ENCODE measurements at regions not wholly inside any gene's neighbourhood (a gene's known extent, or its start where the extent isn't known, plus 50 kb on each side); places are given as distances from the start of the nearest gene placed in this dataset.

DNA sequence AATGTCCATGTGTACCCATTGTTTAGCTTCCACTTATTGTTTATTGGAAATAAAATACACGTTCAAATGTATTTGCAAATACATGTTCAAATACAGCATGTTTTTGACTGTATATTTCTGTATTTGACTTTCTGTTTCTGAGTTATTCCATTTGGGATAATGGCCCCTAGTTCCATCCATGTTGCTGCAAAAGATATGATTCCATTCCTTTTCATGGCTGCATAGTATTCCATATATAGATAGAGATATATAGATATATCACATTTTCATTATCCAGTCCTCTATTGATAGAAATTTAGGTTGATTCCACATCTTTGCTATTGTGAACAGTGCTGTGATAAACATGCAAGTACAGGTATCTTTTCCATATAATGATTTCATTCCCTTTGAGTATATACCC, 241.4 kb upstream of the SOX2 start:
- H3K4me3 ChIP-seq (ENCODE audit: insufficient read depth, low read length) = no peak overlapping the region
- H4K20me1 ChIP-seq (ENCODE audit: insufficient read depth, low read length) = no peaks in the 10 kb centered on the region
- no peaks in the 10 kb centered on the region for H3K27me3 ChIP-seq (ENCODE audit: insufficient read depth, low read length)
- H2AFZ ChIP-seq (ENCODE audit: low read length) = no peak overlapping the region
- TF ChIP-seq, protein P1, sequence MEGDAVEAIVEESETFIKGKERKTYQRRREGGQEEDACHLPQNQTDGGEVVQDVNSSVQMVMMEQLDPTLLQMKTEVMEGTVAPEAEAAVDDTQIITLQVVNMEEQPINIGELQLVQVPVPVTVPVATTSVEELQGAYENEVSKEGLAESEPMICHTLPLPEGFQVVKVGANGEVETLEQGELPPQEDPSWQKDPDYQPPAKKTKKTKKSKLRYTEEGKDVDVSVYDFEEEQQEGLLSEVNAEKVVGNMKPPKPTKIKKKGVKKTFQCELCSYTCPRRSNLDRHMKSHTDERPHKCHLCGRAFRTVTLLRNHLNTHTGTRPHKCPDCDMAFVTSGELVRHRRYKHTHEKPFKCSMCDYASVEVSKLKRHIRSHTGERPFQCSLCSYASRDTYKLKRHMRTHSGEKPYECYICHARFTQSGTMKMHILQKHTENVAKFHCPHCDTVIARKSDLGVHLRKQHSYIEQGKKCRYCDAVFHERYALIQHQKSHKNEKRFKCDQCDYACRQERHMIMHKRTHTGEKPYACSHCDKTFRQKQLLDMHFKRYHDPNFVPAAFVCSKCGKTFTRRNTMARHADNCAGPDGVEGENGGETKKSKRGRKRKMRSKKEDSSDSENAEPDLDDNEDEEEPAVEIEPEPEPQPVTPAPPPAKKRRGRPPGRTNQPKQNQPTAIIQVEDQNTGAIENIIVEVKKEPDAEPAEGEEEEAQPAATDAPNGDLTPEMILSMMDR (IDR thresholded peaks at IDR 0.05; ENCODE audit: extremely low read depth, low read depth, low read length) = no peak
- no peaks in the 10 kb centered on the region for H3K9me3 ChIP-seq (ENCODE audit: low read depth, low read length)
- no peak for DNase-seq (ENCODE audit: insufficient read length, low spot score, missing footprints)
- H3K4me1 ChIP-seq (ENCODE audit: insufficient read depth, low read length) = no peaks in the 10 kb centered on the region
- H3K27ac ChIP-seq (ENCODE audit: low read depth, low read length) = no peak overlapping the region
- H3K79me2 ChIP-seq (ENCODE audit: insufficient read depth, low read length) = no peaks in the 10 kb centered on the region
- no peak overlapping the region for H3K4me2 ChIP-seq (ENCODE audit: insufficient read depth, low read length)
- no peaks in the 10 kb centered on the region for H3K36me3 ChIP-seq (ENCODE audit: insufficient read depth, low read length)

GRCh38 chr3:181464033-181464694, 247.6 kb upstream of the SOX2 start:
- no peak overlapping the region for H3K4me2 ChIP-seq (ENCODE audit: insufficient read depth, low read length)
- no peaks in the 10 kb centered on the region for H3K79me2 ChIP-seq (ENCODE audit: insufficient read depth, low read length)
- DNase-seq (ENCODE audit: insufficient read length, low spot score, missing footprints) = no peak
- no peak overlapping the region for H3K4me3 ChIP-seq (ENCODE audit: insufficient read depth, low read length)
- H3K36me3 ChIP-seq (ENCODE audit: insufficient read depth, low read length) = no peaks in the 10 kb centered on the region
- H3K4me1 ChIP-seq (ENCODE audit: insufficient read depth, low read length) = no peaks in the 10 kb centered on the region
- no peaks in the 10 kb centered on the region for H4K20me1 ChIP-seq (ENCODE audit: insufficient read depth, low read length)
- H3K9me3 ChIP-seq (ENCODE audit: low read depth, low read length) = no peaks in the 10 kb centered on the region
- TF ChIP-seq, protein P1 (IDR thresholded peaks at IDR 0.05; ENCODE audit: extremely low read depth, low read depth, low read length) = no peak
- no peak overlapping the region for H2AFZ ChIP-seq (ENCODE audit: low read length)
- no peaks in the 10 kb centered on the region for H3K27me3 ChIP-seq (ENCODE audit: insufficient read depth, low read length)
- H3K27ac ChIP-seq (ENCODE audit: low read depth, low read length) = no peak overlapping the region

- DNase-seq (ENCODE audit: insufficient read length, low spot score, missing footprints) = no peak
- H3K4me2 ChIP-seq (ENCODE audit: insufficient read depth, low read length) = no peak overlapping the region
- no peaks in the 10 kb centered on the region for H3K9me3 ChIP-seq (ENCODE audit: low read depth, low read length)
- no peaks in the 10 kb centered on the region for H3K79me2 ChIP-seq (ENCODE audit: insufficient read depth, low read length)
- H2AFZ ChIP-seq (ENCODE audit: low read length) = no peak overlapping the region
- H3K4me3 ChIP-seq (ENCODE audit: insufficient read depth, low read length) = no peak overlapping the region
- no peaks in the 10 kb centered on the region for H4K20me1 ChIP-seq (ENCODE audit: insufficient read depth, low read length)
- H3K27ac ChIP-seq (ENCODE audit: low read depth, low read length) = no peak overlapping the region
- TF ChIP-seq, protein P1 (IDR thresholded peaks at IDR 0.05; ENCODE audit: extremely low read depth, low read depth, low read length) = no peak
- no peaks in the 10 kb centered on the region for H3K36me3 ChIP-seq (ENCODE audit: insufficient read depth, low read length)
- no peaks in the 10 kb centered on the region for H3K4me1 ChIP-seq (ENCODE audit: insufficient read depth, low read length)
- no peaks in the 10 kb centered on the region for H3K27me3 ChIP-seq (ENCODE audit: insufficient read depth, low read length)
Measured at GRCh38 chr3:181461381-181461780, 250.3 kb upstream of the SOX2 start.

DNA sequence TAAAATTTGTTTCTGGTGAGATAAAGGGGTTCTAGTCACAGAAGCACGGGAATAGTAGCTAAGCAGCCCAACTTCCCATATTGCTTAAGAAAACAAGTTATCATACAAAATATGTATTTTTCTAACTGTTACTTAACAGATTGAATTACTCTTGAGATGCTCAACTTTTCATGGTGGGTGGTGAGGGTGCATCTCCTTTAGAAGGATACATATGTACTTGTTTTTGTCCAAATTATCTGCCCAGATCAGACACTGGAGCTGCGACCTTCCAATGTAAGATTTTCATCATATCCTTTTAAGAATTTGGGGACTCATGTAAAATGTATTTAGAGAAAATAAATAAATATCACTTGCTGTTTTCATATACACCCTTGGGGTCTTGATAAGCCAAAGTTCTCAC, 252.2 kb upstream of the SOX2 start:
- Histone ChIP-seq H3K79me2 (ENCODE audit: insufficient read depth, low read length) (no peaks in the 10 kb centered on the region), H3K27me3 (ENCODE audit: insufficient read depth, low read length) (no peaks in the 10 kb centered on the region), H3K36me3 (ENCODE audit: insufficient read depth, low read length) (no peaks in the 10 kb centered on the region)

More for the DNA sequence above, 252.2 kb upstream of the SOX2 start:
- H3K4me1 ChIP-seq (ENCODE audit: insufficient read depth, low read length) = no peaks in the 10 kb centered on the region
- H3K4me3 ChIP-seq (ENCODE audit: insufficient read depth, low read length) = no peak overlapping the region
- H3K4me2 ChIP-seq (ENCODE audit: insufficient read depth, low read length) = no peak overlapping the region
- no peaks in the 10 kb centered on the region for H3K9me3 ChIP-seq (ENCODE audit: low read depth, low read length)
- no peak overlapping the region for H2AFZ ChIP-seq (ENCODE audit: low read length)
- H4K20me1 ChIP-seq (ENCODE audit: insufficient read depth, low read length) = no peaks in the 10 kb centered on the region
- DNase-seq (ENCODE audit: insufficient read length, low spot score, missing footprints) = no peak
- no peak overlapping the region for H3K27ac ChIP-seq (ENCODE audit: low read depth, low read length)
- TF ChIP-seq, protein P1 (IDR thresholded peaks at IDR 0.05; ENCODE audit: extremely low read depth, low read depth, low read length) = no peak

Data from osteoblast (primary cell).